ENCODE measurements at regions not wholly inside any gene's neighbourhood (a gene's known extent, or its start where the extent isn't known, plus 50 kb on each side); places are given as distances from the start of the nearest gene placed in this dataset.

DNA sequence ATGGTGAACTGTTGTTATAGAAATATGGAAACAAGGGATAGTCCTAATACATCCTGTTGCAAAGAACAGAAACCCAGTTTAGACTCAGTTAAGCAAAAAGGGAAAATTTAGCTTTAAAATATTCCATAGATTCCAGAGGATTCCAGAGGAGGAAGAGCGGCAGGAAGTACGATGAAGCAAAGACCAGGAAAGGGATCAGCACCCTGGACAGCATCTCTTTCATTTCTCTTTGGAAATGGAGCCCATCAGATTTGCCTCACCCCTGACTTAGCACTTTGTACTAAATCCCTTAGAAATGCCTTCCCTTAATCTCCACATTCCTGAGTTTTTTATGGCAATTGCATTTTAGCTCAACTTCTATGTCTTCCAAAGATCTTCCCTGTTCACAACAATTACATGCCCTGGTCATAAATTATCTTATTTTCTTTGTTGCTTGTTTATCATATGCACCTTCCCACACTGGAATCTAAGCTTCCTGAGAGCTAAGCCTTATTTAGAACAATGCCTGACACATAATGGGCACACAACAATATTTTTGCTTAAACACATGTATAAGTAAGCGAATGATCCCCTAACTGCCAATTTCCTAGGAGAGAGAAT, 150.0 kb upstream of the RBFOX1 start:
- TF ChIP-seq, protein P1, sequence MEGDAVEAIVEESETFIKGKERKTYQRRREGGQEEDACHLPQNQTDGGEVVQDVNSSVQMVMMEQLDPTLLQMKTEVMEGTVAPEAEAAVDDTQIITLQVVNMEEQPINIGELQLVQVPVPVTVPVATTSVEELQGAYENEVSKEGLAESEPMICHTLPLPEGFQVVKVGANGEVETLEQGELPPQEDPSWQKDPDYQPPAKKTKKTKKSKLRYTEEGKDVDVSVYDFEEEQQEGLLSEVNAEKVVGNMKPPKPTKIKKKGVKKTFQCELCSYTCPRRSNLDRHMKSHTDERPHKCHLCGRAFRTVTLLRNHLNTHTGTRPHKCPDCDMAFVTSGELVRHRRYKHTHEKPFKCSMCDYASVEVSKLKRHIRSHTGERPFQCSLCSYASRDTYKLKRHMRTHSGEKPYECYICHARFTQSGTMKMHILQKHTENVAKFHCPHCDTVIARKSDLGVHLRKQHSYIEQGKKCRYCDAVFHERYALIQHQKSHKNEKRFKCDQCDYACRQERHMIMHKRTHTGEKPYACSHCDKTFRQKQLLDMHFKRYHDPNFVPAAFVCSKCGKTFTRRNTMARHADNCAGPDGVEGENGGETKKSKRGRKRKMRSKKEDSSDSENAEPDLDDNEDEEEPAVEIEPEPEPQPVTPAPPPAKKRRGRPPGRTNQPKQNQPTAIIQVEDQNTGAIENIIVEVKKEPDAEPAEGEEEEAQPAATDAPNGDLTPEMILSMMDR (IDR thresholded peaks at IDR 0.05): no peak
- no peak for TF ChIP-seq POLR2A (IDR thresholded peaks at IDR 0.05)

Data from heart left ventricle (tissue), 13 donors.